B cell (primary cell): ENCODE measurements at regions not wholly inside any gene's neighbourhood (a gene's known extent, or its start where the extent isn't known, plus 50 kb on each side); places are given as distances from the start of the nearest gene placed in this dataset.

Source experiments
- ATAC-seq: fragments of 200-7000 bp; cut with Tn5 transposase; one replicate; pipeline ENCODE4 v1.10.0; 2021; ENCODE audit warnings: low read depth, mild to moderate bottlenecking, moderate number of reproducible peaks, moderate library complexity
- CTCF ChIA-PET: fragments of 350-600 bp; sonication (Branson Sonifier 250); formaldehyde crosslinking; loops from one replicate; lab custom pipeline; 2021; ENCODE audit warnings: antibody characterized with exemption, inconsistent platforms; lab: Charles Lee
- POLR2A ChIA-PET: fragments of 350-600 bp; sonication (Branson Sonifier 250); formaldehyde crosslinking; loops from one replicate; lab custom pipeline; 2021; ENCODE audit warnings: antibody characterized with exemption; lab: Charles Lee
- DNase-seq: peaks from one replicate; pipeline ENCODE4 v3.0.0; 2013
- H2AFZ ChIP-seq: 2 replicates; pipeline ENCODE4 v1.6.1; 2012; ENCODE audit warnings: mild to moderate bottlenecking, low read depth, low read length; ENCODE audit not compliant: insufficient read depth, poor library complexity, severe bottlenecking
- H3K27ac ChIP-seq, 2 donors: 1 replicate in 1 of 2; 2 replicates in 1 of 2; pipeline ENCODE4 v1.5.1; 2012 to 2013; ENCODE audit warnings: low read length in 2 of 2, mild to moderate bottlenecking in 2 of 2, moderate library complexity in 1 of 2
- H3K27me3 ChIP-seq, 4 experiments: fragments of 200-600 bp in 1 of 4; sonication (generic) in 1 of 4; replicated peaks in 1 of 4; 1 replicate in 2 of 4; 2 replicates in 2 of 4; pipeline versions ENCODE4 v1.6.1 to v1.7.0; 2013 to 2016; ENCODE audit warnings: low read length in 3 of 4, mild to moderate bottlenecking in 2 of 4, mixed read lengths in 1 of 4, moderate library complexity in 1 of 4; ENCODE audit not compliant: insufficient read depth in 4 of 4, control insufficient read depth in 3 of 4; ENCODE audit errors: control extremely low read depth in 1 of 4
- H3K36me3 ChIP-seq, 2 experiments: replicated peaks in 1 of 2; 1 replicate in 1 of 2; 2 replicates in 1 of 2; pipeline versions ENCODE4 v1.6.1 to v1.7.1; 2013; ENCODE audit warnings: low read length in 1 of 2; ENCODE audit not compliant: insufficient read depth in 2 of 2, control insufficient read depth in 1 of 2; ENCODE audit errors: control extremely low read depth in 1 of 2, extremely low read depth in 1 of 2
- H3K4me1 ChIP-seq, 2 donors: fragments of 200-600 bp in 1 of 2; sonication (generic) in 1 of 2; 1 replicate in 1 of 2; 2 replicates in 1 of 2; pipeline versions ENCODE4 v1.5.1 to v1.6.1; 2013 to 2017; ENCODE audit warnings: low read length in 2 of 2; ENCODE audit not compliant: control insufficient read depth in 2 of 2, insufficient read depth in 2 of 2
- H3K4me2 ChIP-seq: replicated peaks from 2 replicates; pipeline ENCODE3; 2012; ENCODE audit warnings: mild to moderate bottlenecking, low read depth, low read length; ENCODE audit not compliant: poor library complexity, severe bottlenecking
- H3K4me3 ChIP-seq, 5 experiments: fragments of 200-600 bp in 1 of 5; sonication (generic) in 1 of 5; 1 replicate in 3 of 5; 2 replicates in 2 of 5; pipeline versions ENCODE4 v1.5.1 to v1.7.0; 2011 to 2016; ENCODE audit warnings: low read length in 4 of 5, mild to moderate bottlenecking in 4 of 5, low read depth in 2 of 5, control low read depth in 1 of 5, moderate library complexity in 1 of 5; ENCODE audit not compliant: insufficient read depth in 1 of 5; ENCODE audit errors: control extremely low read depth in 1 of 5, extremely low read depth in 1 of 5
- H3K79me2 ChIP-seq: fragments of 200-600 bp; sonication (generic); one replicate; pipeline ENCODE4 v1.6.0; 2016; ENCODE audit warnings: low read length; ENCODE audit not compliant: control insufficient read depth, insufficient read depth
- H3K9ac ChIP-seq: fragments of 200-600 bp; sonication (generic); 2 replicates; pipeline ENCODE4 v1.6.1; 2017; ENCODE audit warnings: mild to moderate bottlenecking, low read length, moderate library complexity
- H3K9me3 ChIP-seq, 3 donors: one replicate each; pipeline versions ENCODE4 v1.6.1 to v1.7.1; 2013; ENCODE audit warnings: low read length in 2 of 3; ENCODE audit not compliant: control insufficient read depth in 2 of 3, insufficient read depth in 1 of 3; ENCODE audit errors: control extremely low read depth in 1 of 3
- H4K20me1 ChIP-seq: 2 replicates; pipeline ENCODE4 v1.6.0; 2012; ENCODE audit warnings: mild to moderate bottlenecking, low read length; ENCODE audit not compliant: insufficient read depth, control insufficient read depth, poor library complexity, severe bottlenecking
- H3K27ac Mint-ChIP-seq: one replicate; pipeline ENCODE4 v1.8.0; 2021; ENCODE audit warnings: mixed read lengths
- H3K27me3 Mint-ChIP-seq: one replicate; pipeline ENCODE4 v1.8.0; 2021; ENCODE audit warnings: mixed read lengths
- H3K4me1 Mint-ChIP-seq: one replicate; pipeline ENCODE4 v1.8.0; 2021; ENCODE audit warnings: mixed read lengths
- H3K4me3 Mint-ChIP-seq: one replicate; pipeline ENCODE4 v1.8.0; 2021; ENCODE audit warnings: mixed read lengths
- H3K9me3 Mint-ChIP-seq: one replicate; pipeline ENCODE4 v1.8.0; 2022; ENCODE audit warnings: mixed read lengths; ENCODE audit not compliant: insufficient read depth
- EZH2 ChIP-seq: IDR thresholded peaks from 2 replicates; pipeline ENCODE4 v1.6.1; 2012; ENCODE audit warnings: borderline replicate concordance, low read depth, mild to moderate bottlenecking, moderate library complexity, low read length; ENCODE audit not compliant: insufficient read depth, poor library complexity, severe bottlenecking
- WGBS: methylation state at CpG from one replicate; pipeline ENCODE4 v1.1.5; 2013; ENCODE audit warnings: missing lambda C conversion rate; ENCODE audit not compliant: insufficient coverage; 5-methylcytosine and 5-hydroxymethylcytosine counted together
- intact Hi-C: fragments of 100-400 bp; cut with micrococcal nuclease; formaldehyde crosslinking; loops from one replicate; pipeline ENCODE4 v1.10.0; 2022
- TF ChIP-seq, protein P1 (sequence below): fragments of 200-600 bp; IDR thresholded peaks from one replicate; pipeline ENCODE4 v1.8.0; 2022; ENCODE audit warnings: antibody characterized with exemption, mild to moderate bottlenecking

DNA sequence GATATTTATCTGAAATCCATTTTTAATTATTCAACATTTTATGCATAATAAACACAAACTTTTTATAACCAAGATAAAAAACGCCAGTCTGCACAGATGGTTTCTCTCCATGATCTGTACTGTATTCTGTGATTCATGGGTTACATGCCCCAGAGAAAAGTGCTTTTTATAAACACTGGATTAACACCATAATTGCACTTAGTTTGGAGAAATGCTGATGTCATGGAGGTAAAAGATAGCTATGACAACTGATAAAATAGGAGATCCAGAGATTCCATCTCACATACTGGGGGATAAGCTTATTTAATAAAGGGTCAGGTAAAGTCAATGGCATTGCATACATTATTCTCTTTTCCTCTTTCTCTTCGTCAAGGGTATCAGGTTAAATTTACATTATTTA, 1460.4 kb upstream of the ALCAM start:
- no peak for TF ChIP-seq EZH2
- TF ChIP-seq, protein P1, sequence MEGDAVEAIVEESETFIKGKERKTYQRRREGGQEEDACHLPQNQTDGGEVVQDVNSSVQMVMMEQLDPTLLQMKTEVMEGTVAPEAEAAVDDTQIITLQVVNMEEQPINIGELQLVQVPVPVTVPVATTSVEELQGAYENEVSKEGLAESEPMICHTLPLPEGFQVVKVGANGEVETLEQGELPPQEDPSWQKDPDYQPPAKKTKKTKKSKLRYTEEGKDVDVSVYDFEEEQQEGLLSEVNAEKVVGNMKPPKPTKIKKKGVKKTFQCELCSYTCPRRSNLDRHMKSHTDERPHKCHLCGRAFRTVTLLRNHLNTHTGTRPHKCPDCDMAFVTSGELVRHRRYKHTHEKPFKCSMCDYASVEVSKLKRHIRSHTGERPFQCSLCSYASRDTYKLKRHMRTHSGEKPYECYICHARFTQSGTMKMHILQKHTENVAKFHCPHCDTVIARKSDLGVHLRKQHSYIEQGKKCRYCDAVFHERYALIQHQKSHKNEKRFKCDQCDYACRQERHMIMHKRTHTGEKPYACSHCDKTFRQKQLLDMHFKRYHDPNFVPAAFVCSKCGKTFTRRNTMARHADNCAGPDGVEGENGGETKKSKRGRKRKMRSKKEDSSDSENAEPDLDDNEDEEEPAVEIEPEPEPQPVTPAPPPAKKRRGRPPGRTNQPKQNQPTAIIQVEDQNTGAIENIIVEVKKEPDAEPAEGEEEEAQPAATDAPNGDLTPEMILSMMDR: no peak
- H3K9me3 ChIP-seq: no peaks in the 10 kb centered on the region
- CTCF ChIA-PET: no interaction called here
- no peak overlapping the region for H3K27ac ChIP-seq
- POLR2A ChIA-PET: no interaction called here
- H3K4me1 Mint-ChIP-seq: no peaks in the 10 kb centered on the region
- H3K79me2 ChIP-seq: no peaks in the 10 kb centered on the region
- no peaks in the 10 kb centered on the region for H3K27me3 Mint-ChIP-seq
- intact Hi-C loops: no loop called here
- peaks cover 2% of the 10 kb centered on the region for H3K9me3 Mint-ChIP-seq
- no CpG with 5 or more reads among the region's 2 CpGs for WGBS
- H3K4me1 ChIP-seq: no peaks in the 10 kb centered on the region
- H3K36me3 ChIP-seq: no peaks in the 10 kb centered on the region
- H3K27me3 ChIP-seq: no peaks in the 10 kb centered on the region
- no peak overlapping the region for H3K4me3 Mint-ChIP-seq
- DNase-seq (no peak), ATAC-seq (no peak)
- H3K9ac ChIP-seq: no peak overlapping the region
- H3K4me2 ChIP-seq: no peak overlapping the region
- no peak overlapping the region for H2AFZ ChIP-seq
- H3K27ac Mint-ChIP-seq: no peak overlapping the region
- H3K4me3 ChIP-seq: no peak overlapping the region
- H4K20me1 ChIP-seq: no peaks in the 10 kb centered on the region

DNA sequence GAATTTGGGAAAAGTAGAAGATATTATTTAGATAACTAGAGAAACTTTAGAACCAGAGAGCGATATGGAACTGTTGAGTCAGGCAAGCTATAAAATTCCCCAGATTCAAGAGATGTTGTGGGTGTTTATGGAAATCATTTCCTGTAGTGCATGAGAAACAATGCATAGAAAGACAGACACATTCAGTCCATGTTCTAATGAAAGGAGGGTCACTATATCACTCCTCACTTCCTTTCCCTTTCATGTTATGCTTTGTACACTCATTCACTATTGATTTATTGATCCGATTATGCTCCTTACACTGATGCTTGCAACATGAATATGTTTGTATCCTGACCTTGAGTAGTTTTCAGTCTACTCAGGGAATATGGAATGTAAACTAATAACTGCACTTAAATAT, 1459.9 kb upstream of the ALCAM start:
- Histone ChIP-seq H3K9me3 (no peaks in the 10 kb centered on the region), H3K9ac (no peak overlapping the region), H3K27me3 (no peaks in the 10 kb centered on the region), H2AFZ (no peak overlapping the region), H3K79me2 (no peaks in the 10 kb centered on the region), H4K20me1 (no peaks in the 10 kb centered on the region), H3K4me1 (no peaks in the 10 kb centered on the region), H3K36me3 (no peaks in the 10 kb centered on the region), H3K27ac (no peak overlapping the region), H3K4me3 (no peak overlapping the region), H3K4me2 (no peak overlapping the region)
- Mint-ChIP-seq H3K4me3 (no peak overlapping the region), H3K9me3 (peaks cover 2% of the 10 kb centered on the region), H3K27ac (no peak overlapping the region), H3K4me1 (no peaks in the 10 kb centered on the region), H3K27me3 (no peaks in the 10 kb centered on the region)
- no CpG with 5 or more reads among the region's 2 CpGs for WGBS
- TF ChIP-seq, protein P1: no peak
- TF ChIP-seq EZH2: no peak
- ATAC-seq (no peak), DNase-seq (no peak)
- CTCF ChIA-PET: no interaction called here
- POLR2A ChIA-PET: no interaction called here
- intact Hi-C loops: no loop called here
